Gastroesophageal sphincter (tissue), 3 donors: ENCODE measurements at regions not wholly inside any gene's neighbourhood (a gene's known extent, or its start where the extent isn't known, plus 50 kb on each side); places are given as distances from the start of the nearest gene placed in this dataset.

ENCODE experiments used
- POLR2AphosphoS5 ChIP-seq: sonication (generic); formaldehyde crosslinking; IDR thresholded peaks from one replicate; pipeline ENCODE4 v1.6.1; 2017; ENCODE audit warnings: antibody characterized with exemption
- TF ChIP-seq, protein P1 (sequence below), 4 experiments: fragments of 200-600 bp in 2 of 4; fragments of 450-650 bp in 2 of 4; sonication (generic) in 1 of 4; IDR thresholded peaks; one replicate each; pipeline ENCODE4 v1.5.1; 2017 to 2019; ENCODE audit warnings: antibody characterized with exemption in 4 of 4, mild to moderate bottlenecking in 2 of 4, moderate library complexity in 2 of 4

DNA sequence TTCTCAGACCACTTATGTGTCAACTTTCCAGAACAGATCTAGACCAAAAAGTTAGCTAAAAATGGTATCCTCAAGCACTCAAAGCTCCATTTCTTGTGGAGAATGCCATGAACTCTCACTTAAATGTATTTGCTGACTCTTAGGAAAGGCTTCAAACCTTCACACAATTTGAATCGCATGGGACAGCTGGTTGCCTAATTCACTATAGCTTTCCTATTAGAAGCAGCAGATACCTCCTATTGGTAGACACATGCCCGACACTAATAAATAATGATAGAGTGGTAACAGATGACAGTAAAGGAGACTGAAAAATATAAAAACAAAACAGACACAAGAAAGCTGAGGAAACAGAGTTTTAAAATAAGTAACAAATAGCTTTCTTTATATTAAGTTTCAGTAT lies 818.5 kb downstream of the XPNPEP1 start:
- TF ChIP-seq, protein P1, sequence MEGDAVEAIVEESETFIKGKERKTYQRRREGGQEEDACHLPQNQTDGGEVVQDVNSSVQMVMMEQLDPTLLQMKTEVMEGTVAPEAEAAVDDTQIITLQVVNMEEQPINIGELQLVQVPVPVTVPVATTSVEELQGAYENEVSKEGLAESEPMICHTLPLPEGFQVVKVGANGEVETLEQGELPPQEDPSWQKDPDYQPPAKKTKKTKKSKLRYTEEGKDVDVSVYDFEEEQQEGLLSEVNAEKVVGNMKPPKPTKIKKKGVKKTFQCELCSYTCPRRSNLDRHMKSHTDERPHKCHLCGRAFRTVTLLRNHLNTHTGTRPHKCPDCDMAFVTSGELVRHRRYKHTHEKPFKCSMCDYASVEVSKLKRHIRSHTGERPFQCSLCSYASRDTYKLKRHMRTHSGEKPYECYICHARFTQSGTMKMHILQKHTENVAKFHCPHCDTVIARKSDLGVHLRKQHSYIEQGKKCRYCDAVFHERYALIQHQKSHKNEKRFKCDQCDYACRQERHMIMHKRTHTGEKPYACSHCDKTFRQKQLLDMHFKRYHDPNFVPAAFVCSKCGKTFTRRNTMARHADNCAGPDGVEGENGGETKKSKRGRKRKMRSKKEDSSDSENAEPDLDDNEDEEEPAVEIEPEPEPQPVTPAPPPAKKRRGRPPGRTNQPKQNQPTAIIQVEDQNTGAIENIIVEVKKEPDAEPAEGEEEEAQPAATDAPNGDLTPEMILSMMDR (IDR thresholded peaks at IDR 0.05), result no peak
- TF ChIP-seq POLR2AphosphoS5, result no peak
